A673 (cell line): ENCODE measurements at regions not wholly inside any gene's neighbourhood (a gene's known extent, or its start where the extent isn't known, plus 50 kb on each side); places are given as distances from the start of the nearest gene placed in this dataset.
"Not testable (repeated sequence)": the region's sequence is repeated elsewhere in the genome, so short reads cannot be mapped to it uniquely, and the experiment has no call there.

Experiments
- BruUV-seq: library from RNA; stranded (reverse); fragments of 400-500 nt; replicated peaks from 2 replicates; lab custom pipeline; 2021; lab: Mats Ljungman, UMichigan
- CTCF ChIA-PET: fragments of 300-600 bp; sonication (Branson Sonifier 250); formaldehyde crosslinking; loops from one replicate; lab custom pipeline; 2022; ENCODE audit warnings: antibody characterized with exemption; lab: Charles Lee
- POLR2A ChIA-PET: fragments of 300-600 bp; sonication (Branson Sonifier 250); formaldehyde crosslinking; loops from one replicate; lab custom pipeline; 2022; ENCODE audit warnings: antibody characterized with exemption; ENCODE audit not compliant: low non-redundant PET; lab: Charles Lee
- DNase-seq: peaks from one replicate; pipeline ENCODE4 v3.0.0-alpha.2; 2015; ENCODE audit warnings: low spot score
- H3K27ac ChIP-seq: fragments of 200-600 bp; sonication (generic); 2 replicates; pipeline ENCODE4 v1.5.1; 2016; ENCODE audit warnings: mixed run types, low read depth, mild to moderate bottlenecking, mixed read lengths, antibody characterized with exemption, low read length; ENCODE audit not compliant: poor library complexity, severe bottlenecking
- H3K27me3 ChIP-seq: fragments of 200-600 bp; sonication (generic); replicated peaks from 2 replicates; pipeline ENCODE4 v1.6.1; 2017; ENCODE audit warnings: mixed run types, low read depth, mild to moderate bottlenecking, mixed read lengths, antibody characterized with exemption, low read length; ENCODE audit not compliant: insufficient read depth, poor library complexity
- H3K36me3 ChIP-seq: fragments of 200-600 bp; sonication (generic); 2 replicates; pipeline ENCODE4 v1.6.1; 2016; ENCODE audit warnings: mixed run types, mild to moderate bottlenecking, mixed read lengths, antibody characterized with exemption, low read length; ENCODE audit not compliant: insufficient read depth, poor library complexity, severe bottlenecking
- H3K4me1 ChIP-seq: fragments of 200-600 bp; sonication (generic); 2 replicates; pipeline ENCODE4 v1.6.1; 2017; ENCODE audit warnings: mixed run types, mild to moderate bottlenecking, mixed read lengths, antibody characterized with exemption, low read length; ENCODE audit not compliant: insufficient read depth, poor library complexity, severe bottlenecking
- H3K4me3 ChIP-seq: fragments of 200-600 bp; sonication (generic); 2 replicates; pipeline ENCODE4 v1.5.1; 2016; ENCODE audit warnings: low read depth, mixed run types, mild to moderate bottlenecking, mixed read lengths, low read length; ENCODE audit not compliant: poor library complexity, severe bottlenecking
- H3K9me3 ChIP-seq: fragments of 200-600 bp; sonication (generic); 2 replicates; pipeline ENCODE4 v1.6.1; 2016; ENCODE audit warnings: mixed run types, low read depth, mild to moderate bottlenecking, mixed read lengths, antibody characterized with exemption, low read length; ENCODE audit not compliant: poor library complexity, severe bottlenecking
- intact Hi-C: fragments of 100-400 bp; cut with micrococcal nuclease; formaldehyde crosslinking; loops from one replicate; pipeline ENCODE4 v1.10.0; 2022; ENCODE audit not compliant: unreplicated experiment

- POLR2A ChIA-PET: not testable (repeated sequence)
Measured at GRCh38 chr1:243074224-243074623, 180.9 kb downstream of the CEP170 start.

GRCh38 chr1:243067056-243067455 is 188.0 kb downstream of the CEP170 start:
- H3K4me1 ChIP-seq, H3K9me3 ChIP-seq, DNase-seq, intact Hi-C loops, H3K36me3 ChIP-seq, POLR2A ChIA-PET, H3K4me3 ChIP-seq, CTCF ChIA-PET, H3K27ac ChIP-seq, H3K27me3 ChIP-seq, BruUV-seq: not testable (repeated sequence)

More at GRCh38 chr1:243074224-243074623, 180.9 kb downstream of the CEP170 start:
- DNase-seq, H3K27ac ChIP-seq, H3K36me3 ChIP-seq, H3K4me1 ChIP-seq, intact Hi-C loops, BruUV-seq, CTCF ChIA-PET, H3K27me3 ChIP-seq, H3K9me3 ChIP-seq, H3K4me3 ChIP-seq: not testable (repeated sequence)

- H3K27ac ChIP-seq, H3K27me3 ChIP-seq, H3K4me1 ChIP-seq, intact Hi-C loops, H3K9me3 ChIP-seq, H3K4me3 ChIP-seq, CTCF ChIA-PET, H3K36me3 ChIP-seq, BruUV-seq, DNase-seq, POLR2A ChIA-PET: not testable (repeated sequence)
Measured at GRCh38 chr1:243061965-243062364, 193.1 kb downstream of the CEP170 start.

- H3K9me3 ChIP-seq, H3K4me1 ChIP-seq, BruUV-seq, H3K27me3 ChIP-seq, POLR2A ChIA-PET, H3K4me3 ChIP-seq, intact Hi-C loops, H3K36me3 ChIP-seq, H3K27ac ChIP-seq, CTCF ChIA-PET, DNase-seq: not testable (repeated sequence)
Measured at GRCh38 chr1:243055510-243055909, 199.6 kb downstream of the CEP170 start.

- intact Hi-C loops, H3K27ac ChIP-seq, H3K4me1 ChIP-seq, POLR2A ChIA-PET, BruUV-seq, CTCF ChIA-PET, H3K36me3 ChIP-seq, H3K4me3 ChIP-seq, H3K27me3 ChIP-seq, DNase-seq, H3K9me3 ChIP-seq: not testable (repeated sequence)
Measured at GRCh38 chr1:243055091-243055490, 200.0 kb downstream of the CEP170 start.

GRCh38 chr1:243054681-243055080 is 200.4 kb downstream of the CEP170 start:
- H3K4me3 ChIP-seq, H3K27me3 ChIP-seq, H3K9me3 ChIP-seq, H3K27ac ChIP-seq, intact Hi-C loops, CTCF ChIA-PET, H3K36me3 ChIP-seq, BruUV-seq, DNase-seq, H3K4me1 ChIP-seq, POLR2A ChIA-PET: not testable (repeated sequence)

- CTCF ChIA-PET, POLR2A ChIA-PET, H3K9me3 ChIP-seq, H3K36me3 ChIP-seq, DNase-seq, BruUV-seq, H3K27ac ChIP-seq, intact Hi-C loops, H3K4me1 ChIP-seq, H3K27me3 ChIP-seq, H3K4me3 ChIP-seq: not testable (repeated sequence)
Measured at GRCh38 chr1:243053048-243053447, 202.0 kb downstream of the CEP170 start.

GRCh38 chr1:243050613-243051012 is 204.5 kb downstream of the CEP170 start:
- intact Hi-C loops, H3K4me3 ChIP-seq, H3K9me3 ChIP-seq, H3K36me3 ChIP-seq, CTCF ChIA-PET, POLR2A ChIA-PET, H3K4me1 ChIP-seq, DNase-seq, H3K27ac ChIP-seq, H3K27me3 ChIP-seq, BruUV-seq: not testable (repeated sequence)
